Neural cell (in vitro differentiated cells): ENCODE measurements at regions not wholly inside any gene's neighbourhood (a gene's known extent, or its start where the extent isn't known, plus 50 kb on each side); places are given as distances from the start of the nearest gene placed in this dataset.

Experiments used
- H2AFZ ChIP-seq: fragments of 200-600, 300-800 bp; sonication (generic), shearing (Covaris generic); 2 replicates; pipeline ENCODE4 v1.6.0; 2014; ENCODE audit warnings: low read depth, mild to moderate bottlenecking, antibody characterized with exemption, low read length, moderate library complexity
- H3F3A ChIP-seq: fragments of 200-600 bp; shearing (Covaris generic); 2 replicates; pipeline ENCODE4 v1.6.1; 2016; ENCODE audit warnings: mild to moderate bottlenecking, moderate library complexity, mixed read lengths, antibody characterized with exemption, low read length; ENCODE audit not compliant: insufficient read depth, poor library complexity, severe bottlenecking
- H3K27ac ChIP-seq: fragments of 200-600, 300-800 bp; sonication (generic), shearing (Covaris generic); 2 replicates; pipeline ENCODE4 v1.5.1; 2014; ENCODE audit warnings: mild to moderate bottlenecking, low read length, moderate library complexity
- H3K27me3 ChIP-seq: fragments of 300-800, 200-600 bp; sonication (generic), shearing (Covaris generic); 2 replicates; pipeline ENCODE4 v1.6.0; 2014; ENCODE audit warnings: mild to moderate bottlenecking, low read depth, low read length, moderate library complexity; ENCODE audit not compliant: insufficient read depth
- H3K36me3 ChIP-seq: fragments of 300-800, 200-600 bp; sonication (generic), shearing (Covaris generic); 2 replicates; pipeline ENCODE4 v1.5.1; 2014; ENCODE audit warnings: mild to moderate bottlenecking, antibody characterized with exemption, low read length, moderate library complexity; ENCODE audit not compliant: insufficient read depth
- H3K4me2 ChIP-seq: fragments of 300-800, 200-600 bp; sonication (generic), shearing (Covaris generic); 2 replicates; pipeline ENCODE4 v1.6.0; 2014; ENCODE audit warnings: mild to moderate bottlenecking, low read length
- H3K4me3 ChIP-seq: fragments of 300-800, 200-600 bp; sonication (generic), shearing (Covaris generic); 2 replicates; pipeline ENCODE4 v1.5.1; 2014; ENCODE audit warnings: mild to moderate bottlenecking, low read length, moderate library complexity
- H3K79me2 ChIP-seq: fragments of 200-600 bp; shearing (Covaris generic); replicated peaks from 2 replicates; pipeline ENCODE4 v1.6.0; 2014; ENCODE audit warnings: mild to moderate bottlenecking, low read length, moderate library complexity; ENCODE audit not compliant: insufficient read depth
- H3K9ac ChIP-seq: fragments of 300-800, 200-600 bp; sonication (generic), shearing (Covaris generic); 2 replicates; pipeline ENCODE4 v1.6.1; 2016; ENCODE audit warnings: mild to moderate bottlenecking, low read length, mixed read lengths
- H3K9me2 ChIP-seq: fragments of 200-600 bp; shearing (Covaris generic); 2 replicates; pipeline ENCODE4 v1.6.1; 2016; ENCODE audit warnings: mild to moderate bottlenecking, low read length, mixed read lengths; ENCODE audit not compliant: insufficient read depth
- H3K9me3 ChIP-seq: fragments of 200-600, 300-800 bp; sonication (generic), shearing (Covaris generic); 2 replicates; pipeline ENCODE4 v1.6.1; 2016; ENCODE audit warnings: mild to moderate bottlenecking, mixed run types, low read length, moderate library complexity, mixed read lengths
- H4K20me1 ChIP-seq: fragments of 200-600 bp; shearing (Covaris generic); 2 replicates; pipeline ENCODE4 v1.6.1; 2016; ENCODE audit warnings: mild to moderate bottlenecking, mixed run types; ENCODE audit not compliant: insufficient read depth
- CTCF ChIP-seq: fragments of 450-650 bp; IDR thresholded peaks from 2 replicates; pipeline ENCODE4 v1.5.1; 2014; ENCODE audit warnings: antibody characterized with exemption, mild to moderate bottlenecking, moderate library complexity; ENCODE audit not compliant: poor library complexity, severe bottlenecking
- EP300 ChIP-seq: fragments of 450-650 bp; conservative IDR thresholded peaks from 2 replicates; pipeline ENCODE4 v1.6.1; 2014; ENCODE audit warnings: antibody characterized with exemption, mild to moderate bottlenecking, moderate library complexity; ENCODE audit not compliant: poor library complexity, severe bottlenecking
- EZH2 ChIP-seq: fragments of 200-600, 300-800 bp; shearing (Covaris generic), sonication (generic); IDR thresholded peaks from 2 replicates; pipeline ENCODE4 v1.6.1; 2014; ENCODE audit warnings: antibody characterized with exemption, low read length, borderline replicate concordance, mild to moderate bottlenecking; ENCODE audit not compliant: insufficient read depth, poor library complexity, severe bottlenecking
- MXI1 ChIP-seq: fragments of 450-650 bp; conservative IDR thresholded peaks from 2 replicates; pipeline ENCODE4 v1.6.1; 2014; ENCODE audit warnings: antibody characterized with exemption, mild to moderate bottlenecking; ENCODE audit not compliant: poor library complexity, severe bottlenecking
- POLR2AphosphoS5 ChIP-seq: IDR thresholded peaks from 2 replicates; pipeline ENCODE4 v1.6.1; 2012
- RAD21 ChIP-seq: fragments of 450-650 bp; conservative IDR thresholded peaks from 2 replicates; pipeline ENCODE4 v1.6.1; 2014; ENCODE audit warnings: antibody characterized with exemption, mild to moderate bottlenecking, moderate library complexity
- SMC3 ChIP-seq: fragments of 450-650 bp; conservative IDR thresholded peaks from 2 replicates; pipeline ENCODE4 v1.6.1; 2014; ENCODE audit warnings: antibody characterized with exemption, mild to moderate bottlenecking, moderate library complexity; ENCODE audit not compliant: poor library complexity
- TAF1 ChIP-seq: IDR thresholded peaks from 2 replicates; pipeline ENCODE4 v1.6.1; 2012; ENCODE audit warnings: low read depth
- TF ChIP-seq, protein P1 (sequence below): IDR thresholded peaks from 2 replicates; pipeline ENCODE4 v1.6.1; 2012; ENCODE audit warnings: borderline replicate concordance

GRCh38 chr11:134730101-134730500, 318.1 kb upstream of the B3GAT1 start:
- no peak overlapping the region for H3K9ac ChIP-seq
- H3K9me2 ChIP-seq: no peaks in the 10 kb centered on the region
- H4K20me1 ChIP-seq: no peaks in the 10 kb centered on the region
- H3K27ac ChIP-seq: no peak overlapping the region
- no peaks in the 10 kb centered on the region for H3K9me3 ChIP-seq
- H3K79me2 ChIP-seq: no peaks in the 10 kb centered on the region
- H3F3A ChIP-seq: no peaks in the 10 kb centered on the region
- H3K4me3 ChIP-seq: no peak overlapping the region
- no peak overlapping the region for H3K4me2 ChIP-seq
- no peak overlapping the region for H2AFZ ChIP-seq
- H3K36me3 ChIP-seq: no peaks in the 10 kb centered on the region
- TF ChIP-seq EP300 (no peak), RAD21 (no peak), TAF1 (no peak), POLR2AphosphoS5 (no peak), EZH2 (no peak), CTCF (no peak), MXI1 (no peak), SMC3 (no peak)
- TF ChIP-seq, protein P1, sequence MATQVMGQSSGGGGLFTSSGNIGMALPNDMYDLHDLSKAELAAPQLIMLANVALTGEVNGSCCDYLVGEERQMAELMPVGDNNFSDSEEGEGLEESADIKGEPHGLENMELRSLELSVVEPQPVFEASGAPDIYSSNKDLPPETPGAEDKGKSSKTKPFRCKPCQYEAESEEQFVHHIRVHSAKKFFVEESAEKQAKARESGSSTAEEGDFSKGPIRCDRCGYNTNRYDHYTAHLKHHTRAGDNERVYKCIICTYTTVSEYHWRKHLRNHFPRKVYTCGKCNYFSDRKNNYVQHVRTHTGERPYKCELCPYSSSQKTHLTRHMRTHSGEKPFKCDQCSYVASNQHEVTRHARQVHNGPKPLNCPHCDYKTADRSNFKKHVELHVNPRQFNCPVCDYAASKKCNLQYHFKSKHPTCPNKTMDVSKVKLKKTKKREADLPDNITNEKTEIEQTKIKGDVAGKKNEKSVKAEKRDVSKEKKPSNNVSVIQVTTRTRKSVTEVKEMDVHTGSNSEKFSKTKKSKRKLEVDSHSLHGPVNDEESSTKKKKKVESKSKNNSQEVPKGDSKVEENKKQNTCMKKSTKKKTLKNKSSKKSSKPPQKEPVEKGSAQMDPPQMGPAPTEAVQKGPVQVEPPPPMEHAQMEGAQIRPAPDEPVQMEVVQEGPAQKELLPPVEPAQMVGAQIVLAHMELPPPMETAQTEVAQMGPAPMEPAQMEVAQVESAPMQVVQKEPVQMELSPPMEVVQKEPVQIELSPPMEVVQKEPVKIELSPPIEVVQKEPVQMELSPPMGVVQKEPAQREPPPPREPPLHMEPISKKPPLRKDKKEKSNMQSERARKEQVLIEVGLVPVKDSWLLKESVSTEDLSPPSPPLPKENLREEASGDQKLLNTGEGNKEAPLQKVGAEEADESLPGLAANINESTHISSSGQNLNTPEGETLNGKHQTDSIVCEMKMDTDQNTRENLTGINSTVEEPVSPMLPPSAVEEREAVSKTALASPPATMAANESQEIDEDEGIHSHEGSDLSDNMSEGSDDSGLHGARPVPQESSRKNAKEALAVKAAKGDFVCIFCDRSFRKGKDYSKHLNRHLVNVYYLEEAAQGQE: no peak
- H3K27me3 ChIP-seq: no peaks in the 10 kb centered on the region

- no peaks in the 10 kb centered on the region for H3K36me3 ChIP-seq
- no peak overlapping the region for H3K27ac ChIP-seq
- no peaks in the 10 kb centered on the region for H3K79me2 ChIP-seq
- H3K9me2 ChIP-seq: no peaks in the 10 kb centered on the region
- TF ChIP-seq, protein P1: no peak
- TF ChIP-seq CTCF (no peak), MXI1 (no peak), RAD21 (no peak), EP300 (no peak), EZH2 (no peak), TAF1 (no peak), SMC3 (no peak), POLR2AphosphoS5 (no peak)
- no peak overlapping the region for H3K4me2 ChIP-seq
- H3K4me3 ChIP-seq: no peak overlapping the region
- H3K9me3 ChIP-seq: no peaks in the 10 kb centered on the region
- H3F3A ChIP-seq: no peaks in the 10 kb centered on the region
- no peak overlapping the region for H2AFZ ChIP-seq
- H3K9ac ChIP-seq: no peak overlapping the region
- no peaks in the 10 kb centered on the region for H4K20me1 ChIP-seq
- H3K27me3 ChIP-seq: no peaks in the 10 kb centered on the region
Observed at GRCh38 chr11:134728186-134728585, 316.1 kb upstream of the B3GAT1 start.
